Endodermal cell (in vitro differentiated cells): ENCODE measurements at regions not wholly inside any gene's neighbourhood (a gene's known extent, or its start where the extent isn't known, plus 50 kb on each side); places are given as distances from the start of the nearest gene placed in this dataset.
"Not testable (repeated sequence)": the region's sequence is repeated elsewhere in the genome, so short reads cannot be mapped to it uniquely, and the experiment has no call there.

Experiments used
- DNase-seq: peaks from one replicate; pipeline ENCODE4 v3.0.0-alpha.2; 2017
- H3K27ac ChIP-seq: 2 replicates; pipeline ENCODE4 v1.5.1; 2013; ENCODE audit warnings: mild to moderate bottlenecking, low read depth, low read length, moderate library complexity
- H3K27me3 ChIP-seq: 2 replicates; pipeline ENCODE4 v1.6.1; 2013; ENCODE audit warnings: mild to moderate bottlenecking, low read length, moderate library complexity; ENCODE audit not compliant: insufficient read depth, control insufficient read depth, poor library complexity, severe bottlenecking
- H3K36me3 ChIP-seq: 2 replicates; pipeline ENCODE4 v1.7.0; 2013; ENCODE audit warnings: mild to moderate bottlenecking, low read length, moderate library complexity; ENCODE audit not compliant: control insufficient read depth, insufficient read depth
- H3K4me1 ChIP-seq: one replicate; pipeline ENCODE4 v1.7.0; 2013; ENCODE audit warnings: low read length; ENCODE audit not compliant: control insufficient read depth, insufficient read depth
- H3K4me3 ChIP-seq: 2 replicates; pipeline ENCODE4 v1.5.1; 2013; ENCODE audit warnings: mild to moderate bottlenecking, low read length, moderate library complexity
- H3K9ac ChIP-seq: 2 replicates; pipeline ENCODE4 v1.6.1; 2013; ENCODE audit warnings: mild to moderate bottlenecking, low read length, moderate library complexity; ENCODE audit not compliant: poor library complexity, severe bottlenecking; ENCODE audit errors: extremely low read depth
- H3K9me3 ChIP-seq: 2 replicates; pipeline ENCODE4 v1.6.1; 2013; ENCODE audit warnings: mild to moderate bottlenecking, low read length, moderate library complexity; ENCODE audit not compliant: control insufficient read depth
- H3K27ac Mint-ChIP-seq: 2 replicates; pipeline ENCODE4 v1.8.0; 2020; ENCODE audit warnings: mixed read lengths
- H3K27me3 Mint-ChIP-seq: 2 replicates; pipeline ENCODE4 v1.8.0; 2021; ENCODE audit warnings: mild to moderate bottlenecking, mixed read lengths; ENCODE audit not compliant: insufficient read depth
- H3K36me3 Mint-ChIP-seq: 2 replicates; pipeline ENCODE4 v1.8.0; 2020; ENCODE audit warnings: low read depth, mixed read lengths
- H3K4me1 Mint-ChIP-seq: 2 replicates; pipeline ENCODE4 v1.8.0; 2020; ENCODE audit warnings: mixed read lengths
- H3K4me3 Mint-ChIP-seq: 2 replicates; pipeline ENCODE4 v1.8.0; 2020; ENCODE audit warnings: mild to moderate bottlenecking, moderate library complexity, mixed read lengths
- H3K9me3 Mint-ChIP-seq: 2 replicates; pipeline ENCODE4 v1.8.0; 2020; ENCODE audit warnings: mild to moderate bottlenecking, mixed read lengths
- WGBS, 2 experiments: methylation state at CpG; one replicate each; pipeline versions ENCODE4 v1.1.5 to v1.1.7; 2013; ENCODE audit warnings: missing lambda C conversion rate in 2 of 2, mixed read lengths in 1 of 2; ENCODE audit not compliant: insufficient coverage in 1 of 2, insufficient read length in 1 of 2; 5-methylcytosine and 5-hydroxymethylcytosine counted together
- TF ChIP-seq, protein P1 (sequence below): fragments of 200-600 bp; sonication (generic); conservative IDR thresholded peaks from 2 replicates; pipeline ENCODE4 v1.5.0; 2021; ENCODE audit warnings: antibody characterized with exemption, mild to moderate bottlenecking

DNA sequence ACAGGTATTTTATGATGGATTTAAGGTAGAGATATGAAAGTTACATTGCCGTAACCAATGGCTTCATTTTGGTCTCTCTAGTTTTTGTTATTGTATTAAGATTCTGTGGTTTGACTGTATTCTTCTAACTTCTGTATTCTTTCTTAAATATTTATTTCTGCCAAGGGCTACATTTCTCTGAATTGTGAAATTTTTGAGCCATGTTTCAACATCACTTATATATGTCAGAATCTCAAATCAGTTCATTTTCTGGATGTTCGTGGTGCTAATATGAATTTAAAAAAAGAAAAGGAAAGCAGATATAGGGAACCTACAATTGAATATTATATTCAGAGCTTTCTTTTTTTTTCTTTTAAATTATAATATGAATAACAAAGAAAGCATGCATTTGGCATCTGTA is 142.7 kb downstream of the ANXA1 start:
- Mint-ChIP-seq H3K36me3 (peaks cover 4% of the 10 kb centered on the region), H3K27ac (no peak overlapping the region), H3K27me3 (no peaks in the 10 kb centered on the region), H3K9me3 (peaks cover 18% of the 10 kb centered on the region), H3K4me3 (no peak overlapping the region), H3K4me1 (no peaks in the 10 kb centered on the region)
- DNase-seq: no peak
- peaks cover 11% of the 10 kb centered on the region for H3K9me3 ChIP-seq
- no peak overlapping the region for H3K9ac ChIP-seq
- H3K36me3 ChIP-seq: no peaks in the 10 kb centered on the region
- H3K27me3 ChIP-seq: no peaks in the 10 kb centered on the region
- H3K27ac ChIP-seq: no peak overlapping the region
- no peak overlapping the region for H3K4me3 ChIP-seq
- TF ChIP-seq, protein P1, sequence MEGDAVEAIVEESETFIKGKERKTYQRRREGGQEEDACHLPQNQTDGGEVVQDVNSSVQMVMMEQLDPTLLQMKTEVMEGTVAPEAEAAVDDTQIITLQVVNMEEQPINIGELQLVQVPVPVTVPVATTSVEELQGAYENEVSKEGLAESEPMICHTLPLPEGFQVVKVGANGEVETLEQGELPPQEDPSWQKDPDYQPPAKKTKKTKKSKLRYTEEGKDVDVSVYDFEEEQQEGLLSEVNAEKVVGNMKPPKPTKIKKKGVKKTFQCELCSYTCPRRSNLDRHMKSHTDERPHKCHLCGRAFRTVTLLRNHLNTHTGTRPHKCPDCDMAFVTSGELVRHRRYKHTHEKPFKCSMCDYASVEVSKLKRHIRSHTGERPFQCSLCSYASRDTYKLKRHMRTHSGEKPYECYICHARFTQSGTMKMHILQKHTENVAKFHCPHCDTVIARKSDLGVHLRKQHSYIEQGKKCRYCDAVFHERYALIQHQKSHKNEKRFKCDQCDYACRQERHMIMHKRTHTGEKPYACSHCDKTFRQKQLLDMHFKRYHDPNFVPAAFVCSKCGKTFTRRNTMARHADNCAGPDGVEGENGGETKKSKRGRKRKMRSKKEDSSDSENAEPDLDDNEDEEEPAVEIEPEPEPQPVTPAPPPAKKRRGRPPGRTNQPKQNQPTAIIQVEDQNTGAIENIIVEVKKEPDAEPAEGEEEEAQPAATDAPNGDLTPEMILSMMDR: no peak
- 80 to 100% methylated on average over 1 of the region's 2 CpGs for WGBS, 2 experiments
- H3K4me1 ChIP-seq: no peaks in the 10 kb centered on the region

GRCh38 chr9:73325983-73326382 is 174.3 kb downstream of the ANXA1 start:
- no peak overlapping the region for H3K27ac ChIP-seq
- Mint-ChIP-seq H3K36me3 (no peaks in the 10 kb centered on the region), H3K9me3 (peaks cover 4% of the 10 kb centered on the region), H3K4me3 (no peak overlapping the region), H3K27me3 (no peaks in the 10 kb centered on the region), H3K4me1 (no peaks in the 10 kb centered on the region), H3K27ac (no peak overlapping the region)
- H3K36me3 ChIP-seq: no peaks in the 10 kb centered on the region
- TF ChIP-seq, protein P1: no peak
- no peaks in the 10 kb centered on the region for H3K9me3 ChIP-seq
- DNase-seq: no peak
- H3K4me3 ChIP-seq: no peak overlapping the region
- H3K9ac ChIP-seq: no peak overlapping the region
- H3K4me1 ChIP-seq: no peaks in the 10 kb centered on the region
- H3K27me3 ChIP-seq: no peaks in the 10 kb centered on the region

DNA sequence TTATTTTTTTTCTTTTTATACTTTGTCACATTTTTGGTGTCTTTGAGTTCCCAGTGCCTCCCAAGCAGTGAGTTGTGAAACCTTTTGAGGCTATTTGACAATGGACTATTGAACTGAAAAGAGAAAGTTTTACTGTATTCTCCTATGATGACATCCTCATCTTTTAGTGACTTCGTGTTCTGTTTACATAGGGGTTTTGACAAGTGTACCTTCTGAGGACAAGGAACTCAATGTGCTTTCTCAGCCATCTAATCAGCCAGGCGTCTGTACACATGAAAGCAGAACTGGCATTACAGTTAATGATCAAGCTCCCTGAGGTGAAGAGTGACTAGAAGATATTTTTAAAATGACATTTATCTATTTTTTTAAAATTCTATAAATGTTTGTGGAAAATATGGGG is 175.5 kb downstream of the ANXA1 start:
- Histone ChIP-seq H3K9ac (no peak overlapping the region), H3K36me3 (no peaks in the 10 kb centered on the region), H3K4me1 (no peaks in the 10 kb centered on the region), H3K4me3 (no peak overlapping the region), H3K27me3 (no peaks in the 10 kb centered on the region), H3K27ac (no peak overlapping the region), H3K9me3 (no peaks in the 10 kb centered on the region)
- H3K4me3 Mint-ChIP-seq: no peak overlapping the region
- no peaks in the 10 kb centered on the region for H3K27me3 Mint-ChIP-seq
- TF ChIP-seq, protein P1: no peak
- DNase-seq: no peak
- no peak overlapping the region for H3K27ac Mint-ChIP-seq
- peaks cover 2% of the 10 kb centered on the region for H3K4me1 Mint-ChIP-seq
- H3K9me3 Mint-ChIP-seq: peaks cover 4% of the 10 kb centered on the region
- no peaks in the 10 kb centered on the region for H3K36me3 Mint-ChIP-seq
- 83 to 91% methylated on average over 1 to 2 of the region's 2 CpGs for WGBS, 2 experiments

DNA sequence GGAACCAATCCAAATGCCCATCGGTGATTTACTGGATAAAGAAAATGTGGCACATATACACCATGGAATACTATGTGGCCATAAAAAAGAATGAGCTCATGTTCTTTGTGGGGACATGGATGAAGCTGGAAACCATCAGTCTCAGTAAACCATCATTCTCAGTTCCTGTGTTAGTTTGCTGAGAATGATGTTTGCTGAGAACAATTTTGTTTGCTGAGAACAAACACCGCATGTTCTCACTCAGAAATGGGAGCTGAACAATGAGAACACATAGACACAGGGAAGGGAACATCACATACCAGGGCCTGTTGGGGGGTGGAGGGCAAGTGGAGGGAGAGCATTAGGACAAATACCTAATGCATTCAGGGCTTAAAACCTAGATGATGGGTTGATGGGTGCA is 185.5 kb downstream of the ANXA1 start:
- not testable (repeated sequence) for H3K27ac ChIP-seq, H3K4me3 ChIP-seq, H3K27ac Mint-ChIP-seq, H3K36me3 Mint-ChIP-seq, H3K27me3 ChIP-seq, H3K4me1 Mint-ChIP-seq, DNase-seq, H3K36me3 ChIP-seq, H3K4me3 Mint-ChIP-seq, H3K27me3 Mint-ChIP-seq, H3K4me1 ChIP-seq, H3K9me3 Mint-ChIP-seq, H3K9me3 ChIP-seq, H3K9ac ChIP-seq
- WGBS, 2 experiments: 94 to 100% methylated on average over 2 of the region's 2 CpGs
